ENCODE measurements at regions not wholly inside any gene's neighbourhood (a gene's known extent, or its start where the extent isn't known, plus 50 kb on each side); places are given as distances from the start of the nearest gene placed in this dataset.

DNA sequence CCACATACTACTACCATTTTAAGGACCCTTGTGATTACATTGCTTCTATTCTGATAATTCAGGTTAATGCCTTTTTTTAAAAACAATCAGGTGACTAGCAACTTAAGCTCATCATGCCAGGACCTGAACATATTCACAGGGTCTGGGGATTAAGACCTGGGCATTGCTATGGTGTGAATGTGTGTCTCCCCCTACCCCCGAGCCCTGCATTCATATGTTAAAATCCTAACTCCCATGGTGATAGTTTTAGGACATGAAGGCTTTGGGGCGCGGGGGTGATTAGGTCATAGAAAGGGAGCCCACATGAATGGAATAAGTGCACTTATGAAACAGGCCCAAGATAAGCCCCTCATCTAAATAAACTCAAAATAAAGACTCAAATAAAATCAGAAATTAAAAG, 734.4 kb upstream of the PABPC4L start:
- no peaks in the 10 kb centered on the region for H3K36me3 ChIP-seq (ENCODE audit: control insufficient read depth in 2 of 2, extremely low read depth in 1 of 2, insufficient read depth in 2 of 2, low read length in 2 of 2)
- BruUV-seq (replicated peaks): no TSS peak
- H3K9me1 ChIP-seq (replicated peaks; ENCODE audit: control insufficient read depth, extremely low read depth, insufficient read depth, low read length): no peaks in the 10 kb centered on the region
- H3K9me3 ChIP-seq (replicated peaks; ENCODE audit: control insufficient read depth, insufficient read depth, low read length): no peaks in the 10 kb centered on the region
- no peak overlapping the region for H2AFZ ChIP-seq (ENCODE audit: low read depth, low read length)
- FAIRE-seq (no peak), DNase-seq (ENCODE audit: low read depth, low spot score) (no peak)
- H3K27ac ChIP-seq (ENCODE audit: insufficient read depth, low read depth, low read length): no peak overlapping the region
- dilution Hi-C loops (cut with MboI; ENCODE audit: extremely low pct_ligation_motif_present, low sequenced_read_pairs): no loop called here
- no peak overlapping the region for H3K9ac ChIP-seq (replicated peaks; ENCODE audit: extremely low read depth, insufficient read depth, low read length)
- no peak overlapping the region for H3K4me3 ChIP-seq (replicated peaks in 1 of 3; ENCODE audit: insufficient read depth in 1 of 3, low read depth in 1 of 3, low read length in 3 of 3)
- CTCF ChIA-PET: interaction anchor here (0.8 to 1.0 kb wide), 2 partner anchors 1789 to 1931 kb away, joined by 3 to 4 read pairs; no protein-coding TSS in a partner anchor
- POLR2A ChIA-PET: no interaction called here
- TF ChIP-seq MAX (IDR thresholded peaks at IDR 0.05; ENCODE audit: insufficient read depth, insufficient read length) (no peak), JUN (IDR thresholded peaks at IDR 0.05; ENCODE audit: borderline replicate concordance, insufficient read depth, insufficient read length, low read depth) (no peak), CTCF (IDR thresholded peaks at IDR 0.05; ENCODE audit: extremely low read depth in 1 of 2, insufficient read depth in 1 of 2, low read depth in 1 of 2, low read length in 2 of 2) (no peak), FOS (IDR thresholded peaks at IDR 0.05; ENCODE audit: borderline replicate concordance, insufficient read depth, low read length) (no peak), POLR2A (IDR thresholded peaks at IDR 0.05; ENCODE audit: low read depth, low read length) (no peak), EZH2 (IDR thresholded peaks at IDR 0.05; ENCODE audit: borderline replicate concordance, low read depth, low read length, severe bottlenecking) (no peak), POLR2AphosphoS5 (IDR thresholded peaks at IDR 0.05; ENCODE audit: insufficient read depth, low read depth, low read length) (no peak), GATA2 (IDR thresholded peaks at IDR 0.05; ENCODE audit: insufficient read depth, insufficient read length, low read depth, low read length) (no peak), MYC (IDR thresholded peaks at IDR 0.05; ENCODE audit: low read depth, low read length) (no peak)
- no peaks in the 10 kb centered on the region for H3K79me2 ChIP-seq (ENCODE audit: control insufficient read depth, insufficient read depth, low read length)
- H3K4me1 ChIP-seq (ENCODE audit: control insufficient read depth, extremely low read depth, insufficient read depth, low read length): no peaks in the 10 kb centered on the region
- intact Hi-C loops (cut with micrococcal nuclease): loop anchor here (10.0 kb wide), 1 partner anchor 1451 kb away; no protein-coding TSS in a partner anchor
- H4K20me1 ChIP-seq (replicated peaks; ENCODE audit: control insufficient read depth, extremely low read depth, insufficient read depth, low read length): no peaks in the 10 kb centered on the region
- no peak overlapping the region for H3K4me2 ChIP-seq (ENCODE audit: insufficient read depth, low read length)
- H3K27me3 ChIP-seq (ENCODE audit: control insufficient read depth in 2 of 2, insufficient read depth in 2 of 2, low read length in 2 of 2): no peaks in the 10 kb centered on the region
